OCI-LY1 (cell line): ENCODE measurements at regions not wholly inside any gene's neighbourhood (a gene's known extent, or its start where the extent isn't known, plus 50 kb on each side); places are given as distances from the start of the nearest gene placed in this dataset.

ENCODE experiments used
- H2AFZ ChIP-seq: fragments of 200-600 bp; sonication (generic), shearing (Covaris generic); 2 replicates; pipeline ENCODE4 v1.6.0; 2014; ENCODE audit warnings: antibody characterized with exemption, mild to moderate bottlenecking, low read length
- H3F3A ChIP-seq: fragments of 200-600 bp; sonication (generic), shearing (Covaris generic); 2 replicates; pipeline ENCODE4 v1.6.0; 2014; ENCODE audit warnings: mild to moderate bottlenecking, antibody characterized with exemption, low read length, moderate library complexity; ENCODE audit not compliant: insufficient read depth
- H3K27ac ChIP-seq: fragments of 200-600 bp; sonication (generic); 2 replicates; pipeline ENCODE4 v1.5.1; 2014; ENCODE audit warnings: low read length, mixed run types, mild to moderate bottlenecking, low read depth; ENCODE audit not compliant: poor library complexity, severe bottlenecking
- H3K27me3 ChIP-seq: fragments of 200-600 bp; sonication (generic); 2 replicates; pipeline ENCODE4 v1.6.0; 2014; ENCODE audit warnings: antibody characterized with exemption, mild to moderate bottlenecking, low read length, moderate library complexity; ENCODE audit not compliant: insufficient read depth
- H3K36me3 ChIP-seq: fragments of 200-600 bp; sonication (generic); 2 replicates; pipeline ENCODE4 v1.6.1; 2014; ENCODE audit warnings: mild to moderate bottlenecking, antibody characterized with exemption, low read length, moderate library complexity, mixed read lengths; ENCODE audit not compliant: insufficient read depth
- H3K4me1 ChIP-seq: fragments of 200-600 bp; sonication (generic); 2 replicates; pipeline ENCODE4 v1.5.1; 2014; ENCODE audit warnings: mild to moderate bottlenecking, low read length, moderate library complexity; ENCODE audit not compliant: insufficient read depth, severe bottlenecking
- H3K4me2 ChIP-seq: fragments of 200-600 bp; sonication (generic), shearing (Covaris generic); 2 replicates; pipeline ENCODE4 v1.6.1; 2014; ENCODE audit warnings: low read length
- H3K4me3 ChIP-seq: fragments of 200-600 bp; sonication (generic); 2 replicates; pipeline ENCODE4 v1.5.1; 2014; ENCODE audit warnings: low read length, low read depth, mild to moderate bottlenecking, mixed read lengths; ENCODE audit not compliant: poor library complexity, severe bottlenecking
- H3K79me2 ChIP-seq: fragments of 200-600 bp; shearing (Covaris generic); 2 replicates; pipeline ENCODE4 v1.6.1; 2016; ENCODE audit warnings: mixed run types, low read length, mixed read lengths; ENCODE audit not compliant: insufficient read depth
- H3K9ac ChIP-seq: fragments of 200-600 bp; sonication (generic), shearing (Covaris generic); 2 replicates; pipeline ENCODE4 v1.6.1; 2014; ENCODE audit warnings: mild to moderate bottlenecking, low read length, mixed read lengths
- H3K9me2 ChIP-seq: fragments of 200-600 bp; sonication (generic), shearing (Covaris generic); 2 replicates; pipeline ENCODE4 v1.6.1; 2014; ENCODE audit warnings: low read depth, mild to moderate bottlenecking, low read length, mixed read lengths
- H3K9me3 ChIP-seq: fragments of 200-600 bp; shearing (Covaris generic); 2 replicates; pipeline ENCODE4 v1.6.1; 2014; ENCODE audit warnings: low read length, mixed read lengths
- H4K20me1 ChIP-seq: fragments of 200-600 bp; sonication (generic), shearing (Covaris generic); 2 replicates; pipeline ENCODE4 v1.6.0; 2016; ENCODE audit warnings: mild to moderate bottlenecking, low read length; ENCODE audit not compliant: insufficient read depth
- EZH2 ChIP-seq: fragments of 200-600 bp; sonication (generic), shearing (Covaris generic); IDR thresholded peaks from 2 replicates; pipeline ENCODE4 v1.8.0; 2017; ENCODE audit warnings: borderline replicate concordance, mixed run types, mild to moderate bottlenecking, antibody characterized with exemption, low read length, moderate library complexity, mixed read lengths
- TF ChIP-seq, protein P1 (sequence below): fragments of 200-600 bp; sonication (generic), shearing (Covaris generic); IDR thresholded peaks from 2 replicates; pipeline ENCODE4 v1.5.1; 2017; ENCODE audit warnings: mild to moderate bottlenecking, antibody characterized with exemption, low read length, moderate library complexity, mixed read lengths

DNA sequence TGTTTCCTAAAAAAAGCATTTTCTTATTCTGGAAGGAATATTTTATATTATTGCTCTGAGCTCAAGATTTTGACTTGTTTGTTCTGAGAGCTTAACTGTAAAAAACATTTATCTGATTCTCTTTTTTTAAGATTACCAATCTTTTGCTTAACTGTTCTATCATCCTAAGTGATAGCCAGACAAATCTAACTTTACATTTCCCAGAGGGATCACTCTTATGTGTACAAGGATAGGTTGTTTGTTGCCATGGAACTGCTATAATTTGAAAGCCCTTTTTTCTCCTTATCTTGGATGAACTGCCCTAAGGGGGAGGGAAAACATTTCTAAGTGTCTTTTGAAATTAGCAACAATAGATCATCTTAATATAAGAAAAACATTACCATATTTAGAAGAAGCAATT is 494.7 kb downstream of the TRAM1L1 start:
- Histone ChIP-seq H3K9ac (no peak overlapping the region), H3K36me3 (no peaks in the 10 kb centered on the region), H3K9me3 (no peaks in the 10 kb centered on the region), H3K9me2 (no peaks in the 10 kb centered on the region), H3K4me1 (no peaks in the 10 kb centered on the region), H2AFZ (no peak overlapping the region), H3F3A (no peaks in the 10 kb centered on the region), H3K79me2 (no peaks in the 10 kb centered on the region), H3K4me3 (no peak overlapping the region), H3K27me3 (no peaks in the 10 kb centered on the region), H3K4me2 (no peak overlapping the region), H3K27ac (no peak overlapping the region), H4K20me1 (no peaks in the 10 kb centered on the region)
- TF ChIP-seq, protein P1, sequence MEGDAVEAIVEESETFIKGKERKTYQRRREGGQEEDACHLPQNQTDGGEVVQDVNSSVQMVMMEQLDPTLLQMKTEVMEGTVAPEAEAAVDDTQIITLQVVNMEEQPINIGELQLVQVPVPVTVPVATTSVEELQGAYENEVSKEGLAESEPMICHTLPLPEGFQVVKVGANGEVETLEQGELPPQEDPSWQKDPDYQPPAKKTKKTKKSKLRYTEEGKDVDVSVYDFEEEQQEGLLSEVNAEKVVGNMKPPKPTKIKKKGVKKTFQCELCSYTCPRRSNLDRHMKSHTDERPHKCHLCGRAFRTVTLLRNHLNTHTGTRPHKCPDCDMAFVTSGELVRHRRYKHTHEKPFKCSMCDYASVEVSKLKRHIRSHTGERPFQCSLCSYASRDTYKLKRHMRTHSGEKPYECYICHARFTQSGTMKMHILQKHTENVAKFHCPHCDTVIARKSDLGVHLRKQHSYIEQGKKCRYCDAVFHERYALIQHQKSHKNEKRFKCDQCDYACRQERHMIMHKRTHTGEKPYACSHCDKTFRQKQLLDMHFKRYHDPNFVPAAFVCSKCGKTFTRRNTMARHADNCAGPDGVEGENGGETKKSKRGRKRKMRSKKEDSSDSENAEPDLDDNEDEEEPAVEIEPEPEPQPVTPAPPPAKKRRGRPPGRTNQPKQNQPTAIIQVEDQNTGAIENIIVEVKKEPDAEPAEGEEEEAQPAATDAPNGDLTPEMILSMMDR = no peak
- TF ChIP-seq EZH2 = no peak

DNA sequence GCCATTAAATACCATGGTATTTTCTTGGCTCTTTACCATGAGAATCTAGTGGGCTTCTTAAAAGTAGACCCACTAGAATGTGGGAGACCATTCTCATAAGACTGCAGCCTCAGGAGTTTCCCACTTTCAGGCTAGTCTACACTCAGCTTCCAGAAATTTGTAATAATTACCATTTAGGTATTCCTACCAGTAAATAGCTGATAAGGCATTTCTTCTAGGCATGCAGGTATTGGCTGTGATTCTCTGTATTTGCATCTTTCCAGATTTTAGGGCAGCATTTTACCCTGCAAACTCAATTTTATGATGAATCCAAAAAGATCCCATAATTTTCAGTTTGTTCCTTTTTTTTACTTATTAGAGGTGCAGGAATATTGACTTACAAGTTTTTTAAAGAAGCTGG is 496.6 kb downstream of the TRAM1L1 start:
- no peak overlapping the region for H3K9ac ChIP-seq
- no peaks in the 10 kb centered on the region for H3K4me1 ChIP-seq
- no peaks in the 10 kb centered on the region for H3K9me3 ChIP-seq
- H4K20me1 ChIP-seq = no peaks in the 10 kb centered on the region
- H3K4me2 ChIP-seq = no peak overlapping the region
- H3K36me3 ChIP-seq = no peaks in the 10 kb centered on the region
- TF ChIP-seq, protein P1 = no peak
- TF ChIP-seq EZH2 = no peak
- no peaks in the 10 kb centered on the region for H3F3A ChIP-seq
- no peaks in the 10 kb centered on the region for H3K9me2 ChIP-seq
- H3K27ac ChIP-seq = no peak overlapping the region
- no peak overlapping the region for H3K4me3 ChIP-seq
- no peak overlapping the region for H2AFZ ChIP-seq
- H3K79me2 ChIP-seq = no peaks in the 10 kb centered on the region
- H3K27me3 ChIP-seq = no peaks in the 10 kb centered on the region

DNA sequence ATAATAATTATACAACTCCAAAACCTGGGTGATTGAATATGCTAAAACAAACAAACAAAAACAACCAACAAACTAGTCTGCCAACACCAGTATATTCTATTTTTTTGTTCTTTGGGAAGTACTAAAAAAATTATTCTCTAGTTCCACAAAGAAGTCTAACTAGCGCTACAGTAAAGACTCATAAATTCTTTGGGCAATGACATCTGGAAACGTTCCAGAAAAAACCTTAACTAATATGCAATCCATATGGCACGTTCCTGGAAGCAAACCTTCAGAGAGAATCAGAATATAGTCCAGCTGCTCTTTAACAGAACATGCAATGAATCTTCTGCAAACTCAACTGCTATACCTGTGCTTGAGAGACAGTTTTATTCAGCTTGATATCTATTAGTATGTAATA is 500.1 kb downstream of the TRAM1L1 start:
- no peaks in the 10 kb centered on the region for H3K9me3 ChIP-seq
- no peaks in the 10 kb centered on the region for H3K4me1 ChIP-seq
- no peaks in the 10 kb centered on the region for H4K20me1 ChIP-seq
- H3K4me2 ChIP-seq = no peak overlapping the region
- H3K9ac ChIP-seq = no peak overlapping the region
- H2AFZ ChIP-seq = no peak overlapping the region
- H3K27me3 ChIP-seq = no peaks in the 10 kb centered on the region
- H3K4me3 ChIP-seq = no peak overlapping the region
- no peak overlapping the region for H3K27ac ChIP-seq
- TF ChIP-seq, protein P1 = no peak
- H3K79me2 ChIP-seq = no peaks in the 10 kb centered on the region
- no peaks in the 10 kb centered on the region for H3K9me2 ChIP-seq
- no peaks in the 10 kb centered on the region for H3F3A ChIP-seq
- H3K36me3 ChIP-seq = no peaks in the 10 kb centered on the region
